Mammary epithelial cell (primary cell): ENCODE measurements at regions not wholly inside any gene's neighbourhood (a gene's known extent, or its start where the extent isn't known, plus 50 kb on each side); places are given as distances from the start of the nearest gene placed in this dataset.

Experiments used
- EZH2 ChIP-seq: IDR thresholded peaks from 2 replicates; pipeline ENCODE4 v1.6.1; 2012; ENCODE audit warnings: low read length, inconsistent platforms, borderline replicate concordance
- TF ChIP-seq, protein P1 (sequence below), 2 donors: IDR thresholded peaks in 1 of 2; conservative IDR thresholded peaks in 1 of 2; 2 replicates each; pipeline ENCODE4 v1.5.1; 2011 to 2012; ENCODE audit warnings: inconsistent platforms in 2 of 2, low read length in 2 of 2, mild to moderate bottlenecking in 2 of 2, control low read depth in 1 of 2, low read depth in 1 of 2; ENCODE audit not compliant: insufficient read depth in 1 of 2; ENCODE audit errors: extremely low read depth in 1 of 2

DNA sequence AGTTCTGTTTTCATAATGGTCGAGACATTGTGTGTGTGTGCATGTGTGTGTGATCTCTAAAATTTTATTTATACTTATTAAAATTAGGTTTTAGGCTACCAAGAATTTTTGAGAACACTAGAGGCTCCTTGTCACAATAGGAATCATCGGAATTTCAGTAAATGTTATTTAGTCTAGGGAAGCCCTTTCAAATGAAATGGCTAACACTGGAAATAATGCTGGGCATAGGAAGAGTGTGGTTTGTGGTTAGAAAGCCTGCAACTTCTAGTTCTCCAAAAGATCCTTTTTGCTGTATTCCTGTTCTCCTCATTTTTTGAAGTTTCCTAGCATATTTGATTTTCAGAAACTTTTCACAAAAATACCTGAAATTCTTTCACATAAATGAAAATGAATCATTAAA is 92.5 kb upstream of the MBNL1 start:
- TF ChIP-seq, protein P1, sequence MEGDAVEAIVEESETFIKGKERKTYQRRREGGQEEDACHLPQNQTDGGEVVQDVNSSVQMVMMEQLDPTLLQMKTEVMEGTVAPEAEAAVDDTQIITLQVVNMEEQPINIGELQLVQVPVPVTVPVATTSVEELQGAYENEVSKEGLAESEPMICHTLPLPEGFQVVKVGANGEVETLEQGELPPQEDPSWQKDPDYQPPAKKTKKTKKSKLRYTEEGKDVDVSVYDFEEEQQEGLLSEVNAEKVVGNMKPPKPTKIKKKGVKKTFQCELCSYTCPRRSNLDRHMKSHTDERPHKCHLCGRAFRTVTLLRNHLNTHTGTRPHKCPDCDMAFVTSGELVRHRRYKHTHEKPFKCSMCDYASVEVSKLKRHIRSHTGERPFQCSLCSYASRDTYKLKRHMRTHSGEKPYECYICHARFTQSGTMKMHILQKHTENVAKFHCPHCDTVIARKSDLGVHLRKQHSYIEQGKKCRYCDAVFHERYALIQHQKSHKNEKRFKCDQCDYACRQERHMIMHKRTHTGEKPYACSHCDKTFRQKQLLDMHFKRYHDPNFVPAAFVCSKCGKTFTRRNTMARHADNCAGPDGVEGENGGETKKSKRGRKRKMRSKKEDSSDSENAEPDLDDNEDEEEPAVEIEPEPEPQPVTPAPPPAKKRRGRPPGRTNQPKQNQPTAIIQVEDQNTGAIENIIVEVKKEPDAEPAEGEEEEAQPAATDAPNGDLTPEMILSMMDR (conservative IDR thresholded peaks at IDR 0.05 in 1 of 2, IDR thresholded peaks at IDR 0.05 in 1 of 2; ENCODE audit: extremely low read depth in 1 of 2, insufficient read depth in 1 of 2, low read depth in 1 of 2, low read length in 2 of 2): no peak
- TF ChIP-seq EZH2: no peak
